ENCODE measurements at regions not wholly inside any gene's neighbourhood (a gene's known extent, or its start where the extent isn't known, plus 50 kb on each side); places are given as distances from the start of the nearest gene placed in this dataset.

DNA sequence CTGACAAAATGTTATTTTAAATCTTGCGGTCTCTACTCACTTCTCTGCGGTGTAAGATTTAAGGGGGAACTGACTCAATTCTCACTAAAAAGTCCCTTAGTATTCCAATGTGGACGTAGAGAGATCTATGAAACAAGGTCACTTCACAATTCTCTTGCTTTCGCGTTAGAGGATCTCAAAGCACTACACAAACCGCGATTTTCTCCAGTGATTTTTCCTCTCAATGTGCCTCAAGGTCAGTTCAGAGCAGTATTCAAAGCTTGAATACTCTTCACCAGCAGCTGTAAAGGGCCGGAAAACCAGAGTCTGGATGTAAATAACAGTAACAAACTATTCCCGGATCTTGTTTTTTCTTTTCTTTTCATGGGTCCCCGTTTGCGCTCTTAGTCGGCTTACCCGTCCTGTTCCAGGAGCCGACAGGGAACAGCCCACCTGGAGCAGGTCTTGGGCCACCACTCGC is 128.2 kb downstream of the TMEM161B start:
- TF ChIP-seq, protein P1, sequence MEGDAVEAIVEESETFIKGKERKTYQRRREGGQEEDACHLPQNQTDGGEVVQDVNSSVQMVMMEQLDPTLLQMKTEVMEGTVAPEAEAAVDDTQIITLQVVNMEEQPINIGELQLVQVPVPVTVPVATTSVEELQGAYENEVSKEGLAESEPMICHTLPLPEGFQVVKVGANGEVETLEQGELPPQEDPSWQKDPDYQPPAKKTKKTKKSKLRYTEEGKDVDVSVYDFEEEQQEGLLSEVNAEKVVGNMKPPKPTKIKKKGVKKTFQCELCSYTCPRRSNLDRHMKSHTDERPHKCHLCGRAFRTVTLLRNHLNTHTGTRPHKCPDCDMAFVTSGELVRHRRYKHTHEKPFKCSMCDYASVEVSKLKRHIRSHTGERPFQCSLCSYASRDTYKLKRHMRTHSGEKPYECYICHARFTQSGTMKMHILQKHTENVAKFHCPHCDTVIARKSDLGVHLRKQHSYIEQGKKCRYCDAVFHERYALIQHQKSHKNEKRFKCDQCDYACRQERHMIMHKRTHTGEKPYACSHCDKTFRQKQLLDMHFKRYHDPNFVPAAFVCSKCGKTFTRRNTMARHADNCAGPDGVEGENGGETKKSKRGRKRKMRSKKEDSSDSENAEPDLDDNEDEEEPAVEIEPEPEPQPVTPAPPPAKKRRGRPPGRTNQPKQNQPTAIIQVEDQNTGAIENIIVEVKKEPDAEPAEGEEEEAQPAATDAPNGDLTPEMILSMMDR (IDR thresholded peaks at IDR 0.05; ENCODE audit: insufficient read depth, low read length, missing control alignments), result no peak
- POLR2A ChIA-PET, result interaction anchor here (0.7 kb wide), 1 partner anchor 88 kb away, joined by 3 read pairs; no protein-coding TSS in a partner anchor
- CTCF ChIA-PET, result interaction anchor here (0.7 to 1.0 kb wide), 2 partner anchors 537 to 550 kb away, joined by 3 read pairs; no protein-coding TSS in a partner anchor
- peak overlapping the region; percentile 66 for H3K4me3 ChIP-seq (ENCODE audit: low read depth, low read length)
- no peak for DNase-seq (ENCODE audit: low read depth, low spot score)

DNA sequence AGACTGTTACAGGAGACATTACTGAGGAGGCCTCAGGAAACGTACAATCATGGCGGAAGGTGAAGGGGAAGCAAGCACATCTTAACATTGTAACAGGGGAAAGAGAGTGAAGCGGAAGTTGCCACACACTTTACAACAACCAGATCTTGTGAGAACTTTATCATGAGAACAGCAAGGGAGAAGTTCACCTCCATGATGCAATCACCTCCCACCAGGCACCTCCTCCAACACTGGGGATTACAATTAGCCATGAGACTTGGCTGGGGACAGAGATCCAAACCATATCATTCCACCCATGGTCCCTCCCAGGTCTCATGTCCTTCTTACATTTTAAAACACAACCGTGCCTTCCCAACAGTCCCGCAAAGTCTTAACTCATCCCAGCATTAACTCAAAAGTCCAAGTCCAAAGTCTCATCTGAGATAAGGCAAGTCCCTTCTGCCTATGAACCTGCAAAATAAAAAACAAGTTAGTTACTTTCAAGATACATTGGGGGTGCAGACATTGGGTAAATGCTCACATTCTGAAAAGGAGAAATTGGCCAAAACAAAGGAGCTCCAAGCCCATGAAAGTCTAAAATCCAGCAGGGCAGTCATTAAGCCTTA is 138.3 kb downstream of the TMEM161B start:
- H3K4me3 ChIP-seq (ENCODE audit: low read depth, low read length), result no peak overlapping the region
- DNase-seq (ENCODE audit: low read depth, low spot score), result no peak
- TF ChIP-seq, protein P1 (IDR thresholded peaks at IDR 0.05; ENCODE audit: insufficient read depth, low read length, missing control alignments), result no peak
- ChIA-PET POLR2A (no interaction called here), CTCF (no interaction called here)

DNA sequence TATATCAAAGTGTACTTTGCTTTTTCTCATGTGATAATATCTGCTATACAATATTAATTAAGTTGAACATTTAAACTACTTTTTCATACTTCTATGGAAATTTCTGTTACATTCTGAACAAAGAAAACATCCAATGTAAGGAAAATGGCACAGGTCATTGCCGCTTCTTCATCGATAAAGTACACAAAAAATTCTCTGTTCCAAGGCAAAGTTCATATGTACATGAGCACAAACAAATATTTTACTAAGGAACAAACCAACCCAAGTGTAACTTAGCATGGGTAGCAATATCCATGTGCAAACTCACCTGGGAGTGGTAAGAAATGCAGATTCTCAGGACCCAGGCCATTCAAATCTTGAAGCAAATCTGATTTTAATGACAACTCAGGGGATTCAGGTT is 139.8 kb downstream of the TMEM161B start:
- H3K4me3 ChIP-seq (ENCODE audit: low read depth, low read length), result no peak overlapping the region
- CTCF ChIA-PET, result no interaction called here
- no peak for DNase-seq (ENCODE audit: low read depth, low spot score)
- TF ChIP-seq, protein P1 (IDR thresholded peaks at IDR 0.05; ENCODE audit: insufficient read depth, low read length, missing control alignments), result no peak
- POLR2A ChIA-PET, result no interaction called here

DNA sequence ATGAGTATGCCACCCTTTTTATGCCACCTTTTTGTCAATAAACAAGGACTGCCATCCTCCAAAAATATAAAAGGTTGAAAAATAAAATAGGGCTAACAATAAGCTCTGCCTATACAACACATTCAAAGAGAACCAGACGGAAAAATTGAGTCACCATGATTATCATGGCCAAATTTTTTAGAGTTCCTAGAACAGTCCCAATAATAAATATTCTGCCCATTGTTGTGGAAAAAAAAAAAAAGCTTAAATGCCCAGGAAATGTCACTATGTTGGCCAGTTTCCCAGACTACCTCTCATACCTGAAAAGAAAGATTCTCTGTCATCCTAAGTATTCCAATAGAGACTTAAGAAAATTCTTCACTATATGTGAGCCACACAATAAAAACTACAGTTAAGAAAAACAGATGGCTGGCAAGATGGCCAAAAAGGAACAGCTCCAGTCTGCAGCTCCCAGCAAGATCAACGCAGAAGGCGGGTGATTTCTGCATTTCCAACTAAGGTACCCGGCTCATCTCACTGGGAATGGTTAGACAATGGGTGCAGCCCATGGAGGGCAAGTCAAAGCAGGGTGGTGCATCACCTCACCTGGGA is 149.0 kb downstream of the TMEM161B start:
- H3K4me3 ChIP-seq (ENCODE audit: low read depth, low read length), result no peak overlapping the region
- no peak for DNase-seq (ENCODE audit: low read depth, low spot score)
- POLR2A ChIA-PET, result no interaction called here
- CTCF ChIA-PET, result no interaction called here
- TF ChIP-seq, protein P1 (IDR thresholded peaks at IDR 0.05; ENCODE audit: insufficient read depth, low read length, missing control alignments), result no peak

DNA sequence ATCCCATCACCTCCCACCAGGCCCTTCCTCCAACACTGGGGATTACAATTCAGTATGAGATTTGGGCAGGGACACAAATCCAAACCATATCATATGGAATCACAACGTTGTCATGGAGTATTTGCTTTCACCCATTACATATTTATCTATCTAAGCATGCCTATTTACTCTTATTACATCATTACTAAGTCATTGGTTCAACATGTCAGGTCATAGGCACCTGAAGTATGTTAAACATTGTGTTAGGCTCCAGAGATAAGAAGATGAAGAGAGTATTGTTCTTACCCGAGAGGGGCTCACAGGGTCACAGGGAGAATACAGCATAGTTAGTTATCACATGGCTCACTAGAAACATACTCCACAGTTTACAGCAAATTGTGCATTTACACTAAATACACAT is 150.5 kb downstream of the TMEM161B start:
- TF ChIP-seq, protein P1 (IDR thresholded peaks at IDR 0.05; ENCODE audit: insufficient read depth, low read length, missing control alignments), result no peak
- no peak for DNase-seq (ENCODE audit: low read depth, low spot score)
- CTCF ChIA-PET, result no interaction called here
- no peak overlapping the region for H3K4me3 ChIP-seq (ENCODE audit: low read depth, low read length)
- POLR2A ChIA-PET, result no interaction called here

DNA sequence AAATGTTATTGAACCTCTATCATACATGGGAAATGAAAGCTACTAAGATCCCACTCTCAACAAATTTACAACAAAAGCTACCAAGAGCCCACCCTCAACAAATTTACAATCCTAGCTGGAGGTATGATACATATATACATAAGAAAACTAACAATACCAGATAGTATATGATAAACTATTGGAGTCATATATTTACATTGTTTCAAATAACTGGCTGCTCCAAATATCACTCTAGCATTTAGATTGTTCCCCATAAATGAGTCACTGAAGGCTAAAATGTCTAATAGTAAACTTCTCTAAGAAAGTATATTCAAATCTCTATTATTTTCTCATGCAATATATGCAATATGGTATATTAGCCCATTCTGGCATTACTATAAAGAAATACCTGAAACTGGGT is 151.1 kb downstream of the TMEM161B start:
- no peak for DNase-seq (ENCODE audit: low read depth, low spot score)
- no peak overlapping the region for H3K4me3 ChIP-seq (ENCODE audit: low read depth, low read length)
- ChIA-PET CTCF (no interaction called here), POLR2A (no interaction called here)
- TF ChIP-seq, protein P1 (IDR thresholded peaks at IDR 0.05; ENCODE audit: insufficient read depth, low read length, missing control alignments), result no peak
